Activated CD8-positive, alpha-beta T cell treated with anti-CD3 and anti-CD28 coated beads for 36 hours (primary cell): ENCODE measurements at regions not wholly inside any gene's neighbourhood (a gene's known extent, or its start where the extent isn't known, plus 50 kb on each side); places are given as distances from the start of the nearest gene placed in this dataset.

Experiments
- ATAC-seq: fragments of 200-7000 bp; cut with Tn5 transposase; one replicate; pipeline ENCODE4 v1.10.0; 2021; ENCODE audit warnings: mild to moderate bottlenecking, moderate library complexity
- CTCF ChIA-PET: fragments of 350-600 bp; sonication (Branson Sonifier 250); formaldehyde crosslinking; loops from one replicate; lab custom pipeline; 2021; ENCODE audit warnings: antibody characterized with exemption; lab: Charles Lee
- POLR2A ChIA-PET: fragments of 350-600 bp; sonication (Branson Sonifier 250); formaldehyde crosslinking; loops from one replicate; lab custom pipeline; 2021; ENCODE audit warnings: antibody characterized with exemption; lab: Charles Lee
- DNase-seq: peaks from one replicate; pipeline ENCODE4 v3.0.0-alpha.2; 2020
- H3K27ac Mint-ChIP-seq: one replicate; pipeline ENCODE4 v1.8.0; 2021; ENCODE audit warnings: mild to moderate bottlenecking, mixed read lengths
- H3K27me3 Mint-ChIP-seq: one replicate; pipeline ENCODE4 v1.8.0; 2021; ENCODE audit warnings: mixed read lengths
- H3K36me3 Mint-ChIP-seq: one replicate; pipeline ENCODE4 v1.8.0; 2021; ENCODE audit warnings: low read depth, mixed read lengths
- H3K4me1 Mint-ChIP-seq: one replicate; pipeline ENCODE4 v1.8.0; 2021; ENCODE audit warnings: low read depth, mixed read lengths
- H3K4me3 Mint-ChIP-seq: one replicate; pipeline ENCODE4 v1.8.0; 2021; ENCODE audit warnings: mild to moderate bottlenecking, moderate library complexity, mixed read lengths
- H3K9me3 Mint-ChIP-seq: one replicate; pipeline ENCODE4 v1.8.0; 2021; ENCODE audit warnings: mixed read lengths
- intact Hi-C: fragments of 100-400 bp; cut with micrococcal nuclease; formaldehyde crosslinking; loops from one replicate; pipeline ENCODE4 v1.10.0; 2022
- TF ChIP-seq, protein P1 (sequence below): fragments of 200-600 bp; IDR thresholded peaks from one replicate; pipeline ENCODE4 v1.8.0; 2022; ENCODE audit warnings: antibody characterized with exemption, mild to moderate bottlenecking

DNA sequence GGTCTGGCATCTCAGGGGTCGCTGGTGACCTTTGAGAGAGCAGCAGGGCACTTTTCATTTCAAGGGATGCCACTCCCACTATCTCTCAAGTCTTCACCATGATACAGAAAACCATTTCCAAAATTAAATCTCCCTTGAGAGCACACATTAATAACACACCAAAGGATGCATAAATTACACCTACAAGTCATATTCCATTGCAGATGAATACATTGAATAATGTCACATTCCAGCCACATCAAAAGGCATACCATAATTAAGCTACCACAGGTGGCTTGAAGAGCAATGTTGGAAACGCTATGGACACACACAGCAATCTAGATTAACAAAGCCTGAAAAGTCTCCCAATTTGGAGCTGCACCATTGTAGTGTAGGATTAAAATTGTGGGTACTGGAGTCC lies 353.3 kb upstream of the ZMIZ1 start:
- no peak overlapping the region for H3K27ac Mint-ChIP-seq
- TF ChIP-seq, protein P1, sequence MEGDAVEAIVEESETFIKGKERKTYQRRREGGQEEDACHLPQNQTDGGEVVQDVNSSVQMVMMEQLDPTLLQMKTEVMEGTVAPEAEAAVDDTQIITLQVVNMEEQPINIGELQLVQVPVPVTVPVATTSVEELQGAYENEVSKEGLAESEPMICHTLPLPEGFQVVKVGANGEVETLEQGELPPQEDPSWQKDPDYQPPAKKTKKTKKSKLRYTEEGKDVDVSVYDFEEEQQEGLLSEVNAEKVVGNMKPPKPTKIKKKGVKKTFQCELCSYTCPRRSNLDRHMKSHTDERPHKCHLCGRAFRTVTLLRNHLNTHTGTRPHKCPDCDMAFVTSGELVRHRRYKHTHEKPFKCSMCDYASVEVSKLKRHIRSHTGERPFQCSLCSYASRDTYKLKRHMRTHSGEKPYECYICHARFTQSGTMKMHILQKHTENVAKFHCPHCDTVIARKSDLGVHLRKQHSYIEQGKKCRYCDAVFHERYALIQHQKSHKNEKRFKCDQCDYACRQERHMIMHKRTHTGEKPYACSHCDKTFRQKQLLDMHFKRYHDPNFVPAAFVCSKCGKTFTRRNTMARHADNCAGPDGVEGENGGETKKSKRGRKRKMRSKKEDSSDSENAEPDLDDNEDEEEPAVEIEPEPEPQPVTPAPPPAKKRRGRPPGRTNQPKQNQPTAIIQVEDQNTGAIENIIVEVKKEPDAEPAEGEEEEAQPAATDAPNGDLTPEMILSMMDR, result no peak
- CTCF ChIA-PET, result no interaction called here
- no peak overlapping the region for H3K4me3 Mint-ChIP-seq
- ATAC-seq (peak; percentile 69), DNase-seq (no peak)
- peaks cover 12% of the 10 kb centered on the region for H3K4me1 Mint-ChIP-seq
- no peaks in the 10 kb centered on the region for H3K36me3 Mint-ChIP-seq
- H3K27me3 Mint-ChIP-seq, result peaks cover 6% of the 10 kb centered on the region
- H3K9me3 Mint-ChIP-seq, result no peaks in the 10 kb centered on the region
- POLR2A ChIA-PET, result no interaction called here
- intact Hi-C loops, result no loop called here

- H3K27me3 Mint-ChIP-seq, result peaks cover 6% of the 10 kb centered on the region
- H3K27ac Mint-ChIP-seq, result no peak overlapping the region
- POLR2A ChIA-PET, result no interaction called here
- H3K9me3 Mint-ChIP-seq, result no peaks in the 10 kb centered on the region
- intact Hi-C loops, result no loop called here
- TF ChIP-seq, protein P1, result no peak
- CTCF ChIA-PET, result no interaction called here
- ATAC-seq (peak; percentile 74), DNase-seq (no peak)
- H3K4me1 Mint-ChIP-seq, result peaks cover 12% of the 10 kb centered on the region
- H3K4me3 Mint-ChIP-seq, result no peak overlapping the region
- H3K36me3 Mint-ChIP-seq, result no peaks in the 10 kb centered on the region
Measured at GRCh38 chr10:78716043-78716660, 352.6 kb upstream of the ZMIZ1 start.

DNA sequence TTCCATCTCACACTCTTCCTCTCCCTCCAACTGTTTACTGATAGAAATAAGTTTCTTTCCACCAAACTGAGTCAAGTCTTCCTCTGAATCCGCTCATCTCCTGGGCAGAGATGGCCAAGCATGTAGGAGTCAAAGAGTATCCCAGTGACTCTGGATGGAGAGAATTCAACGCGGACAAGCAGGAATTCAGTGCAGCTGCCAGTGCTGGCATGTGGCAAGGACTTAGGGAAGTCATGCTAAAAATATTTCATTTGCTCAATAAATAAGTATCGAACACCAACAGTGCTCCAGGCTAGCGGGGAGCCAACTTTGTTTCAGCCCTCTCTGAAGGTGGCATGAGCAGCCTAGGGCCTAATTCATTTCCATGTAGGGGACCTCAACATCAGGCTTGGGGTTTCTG lies 351.6 kb upstream of the ZMIZ1 start:
- H3K9me3 Mint-ChIP-seq, result no peaks in the 10 kb centered on the region
- peaks cover 12% of the 10 kb centered on the region for H3K4me1 Mint-ChIP-seq
- H3K27ac Mint-ChIP-seq, result no peak overlapping the region
- intact Hi-C loops, result no loop called here
- ChIA-PET CTCF (no interaction called here), POLR2A (no interaction called here)
- no peak overlapping the region for H3K4me3 Mint-ChIP-seq
- ATAC-seq (no peak), DNase-seq (no peak)
- H3K36me3 Mint-ChIP-seq, result no peaks in the 10 kb centered on the region
- TF ChIP-seq, protein P1, result no peak
- peaks cover 8% of the 10 kb centered on the region for H3K27me3 Mint-ChIP-seq

DNA sequence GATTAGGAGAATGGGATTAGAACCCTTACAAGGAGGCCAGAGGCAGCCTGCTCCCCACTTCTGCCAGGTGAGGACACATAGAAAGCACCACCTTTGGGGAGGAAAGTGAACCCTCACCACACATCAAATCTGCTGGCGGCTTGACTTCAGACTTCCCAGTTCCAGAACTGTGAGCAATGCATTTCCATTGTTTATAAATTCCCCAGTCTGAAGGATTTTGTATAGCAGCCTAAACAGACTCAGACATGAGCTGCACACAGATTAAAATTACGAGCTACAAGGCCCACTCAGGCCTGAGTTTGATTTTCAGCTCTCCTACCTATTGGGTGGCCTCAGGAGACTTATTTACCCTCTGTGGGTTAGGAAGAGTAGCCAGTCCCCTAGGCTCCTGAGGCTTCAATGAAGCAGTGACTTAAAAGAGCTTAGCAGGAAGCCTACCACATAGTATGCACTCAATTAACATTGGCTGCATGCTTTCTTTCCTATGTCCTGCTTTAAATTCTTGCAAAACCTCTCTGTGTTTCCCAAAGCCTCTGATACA lies 350.7 kb upstream of the ZMIZ1 start:
- Mint-ChIP-seq H3K4me1 (peaks cover 12% of the 10 kb centered on the region), H3K27me3 (peaks cover 8% of the 10 kb centered on the region), H3K4me3 (no peak overlapping the region), H3K36me3 (no peaks in the 10 kb centered on the region), H3K9me3 (no peaks in the 10 kb centered on the region), H3K27ac (no peak overlapping the region)
- POLR2A ChIA-PET, result no interaction called here
- CTCF ChIA-PET, result no interaction called here
- TF ChIP-seq, protein P1, result no peak
- ATAC-seq (no peak), DNase-seq (no peak)
- intact Hi-C loops, result no loop called here

- ChIA-PET CTCF (no interaction called here), POLR2A (no interaction called here)
- no peaks in the 10 kb centered on the region for H3K36me3 Mint-ChIP-seq
- H3K27me3 Mint-ChIP-seq, result peaks cover 10% of the 10 kb centered on the region
- H3K27ac Mint-ChIP-seq, result no peak overlapping the region
- peaks cover 12% of the 10 kb centered on the region for H3K4me1 Mint-ChIP-seq
- H3K4me3 Mint-ChIP-seq, result no peak overlapping the region
- H3K9me3 Mint-ChIP-seq, result no peaks in the 10 kb centered on the region
- DNase-seq (no peak), ATAC-seq (no peak)
- intact Hi-C loops, result no loop called here
- TF ChIP-seq, protein P1, result no peak
Measured at GRCh38 chr10:78719276-78719675, 349.5 kb upstream of the ZMIZ1 start.
